CD4-positive, alpha-beta T cell (primary cell): ENCODE measurements at regions not wholly inside any gene's neighbourhood (a gene's known extent, or its start where the extent isn't known, plus 50 kb on each side); places are given as distances from the start of the nearest gene placed in this dataset.

Source experiments
- ATAC-seq: fragments of 200-7000 bp; cut with Tn5 transposase; one replicate; pipeline ENCODE4 v1.10.0; 2022; ENCODE audit warnings: mild to moderate bottlenecking; ENCODE audit not compliant: poor library complexity
- CTCF ChIA-PET: fragments of 350-600 bp; sonication (Branson Sonifier 250); formaldehyde crosslinking; loops from one replicate; lab custom pipeline; 2021; ENCODE audit warnings: antibody characterized with exemption, inconsistent platforms; lab: Charles Lee
- POLR2A ChIA-PET: fragments of 350-600 bp; sonication (Branson Sonifier 250); formaldehyde crosslinking; loops from one replicate; lab custom pipeline; 2021; ENCODE audit warnings: antibody characterized with exemption, inconsistent platforms; lab: Charles Lee
- DNase-seq, 14 experiments: peaks; one replicate each; pipeline ENCODE4 v3.0.0-alpha.2; 2013 to 2020; ENCODE audit warnings: mixed read lengths in 2 of 14
- H3K27ac ChIP-seq, 2 donors: one replicate each; pipeline versions ENCODE4 v1.5.1 to v1.7.0; 2013; ENCODE audit warnings: low read length in 2 of 2, low read depth in 1 of 2, mild to moderate bottlenecking in 1 of 2
- H3K27me3 ChIP-seq, 2 experiments: 1 replicate in 1 of 2; 2 replicates in 1 of 2; pipeline versions ENCODE4 v1.6.1 to v1.7.0; 2013; ENCODE audit warnings: low read length in 2 of 2, control low read depth in 1 of 2, mild to moderate bottlenecking in 1 of 2, moderate library complexity in 1 of 2; ENCODE audit not compliant: insufficient read depth in 2 of 2, control insufficient read depth in 1 of 2
- H3K36me3 ChIP-seq: one replicate; pipeline ENCODE4 v1.6.1; 2013; ENCODE audit warnings: low read length, control low read depth; ENCODE audit not compliant: insufficient read depth
- H3K4me1 ChIP-seq: one replicate; pipeline ENCODE4 v1.6.1; 2013; ENCODE audit warnings: low read length, control low read depth; ENCODE audit not compliant: insufficient read depth
- H3K4me3 ChIP-seq: one replicate; pipeline ENCODE4 v1.5.1; 2013; ENCODE audit warnings: mild to moderate bottlenecking, low read length, moderate library complexity
- H3K9me3 ChIP-seq, 2 experiments: 1 replicate in 1 of 2; 2 replicates in 1 of 2; pipeline versions ENCODE4 v1.6.1 to v1.7.0; 2013; ENCODE audit warnings: low read length in 2 of 2, mild to moderate bottlenecking in 2 of 2, control low read depth in 1 of 2, moderate library complexity in 1 of 2; ENCODE audit not compliant: control insufficient read depth in 1 of 2, insufficient read depth in 1 of 2
- H3K27ac Mint-ChIP-seq: one replicate; pipeline ENCODE4 v1.8.0; 2020; ENCODE audit warnings: mixed read lengths
- H3K27me3 Mint-ChIP-seq: one replicate; pipeline ENCODE4 v1.8.0; 2021; ENCODE audit warnings: mixed read lengths
- H3K36me3 Mint-ChIP-seq: one replicate; pipeline ENCODE4 v1.8.0; 2021; ENCODE audit warnings: low read depth, mixed read lengths
- H3K4me1 Mint-ChIP-seq: one replicate; pipeline ENCODE4 v1.8.0; 2021; ENCODE audit warnings: low read depth, mixed read lengths
- H3K4me3 Mint-ChIP-seq: one replicate; pipeline ENCODE4 v1.8.0; 2020; ENCODE audit warnings: mild to moderate bottlenecking, mixed read lengths
- H3K9me3 Mint-ChIP-seq: one replicate; pipeline ENCODE4 v1.8.0; 2020; ENCODE audit warnings: mixed read lengths
- intact Hi-C, 2 experiments: fragments of 100-400 bp; cut with DNase I in 1 of 2; cut with micrococcal nuclease in 1 of 2; formaldehyde crosslinking; loops; one replicate each; pipeline versions ENCODE4 v1.15.1 to v1.9.0; 2023 to 2025; cut with DNase I, micrococcal nuclease
- TF ChIP-seq, protein P1 (sequence below): fragments of 200-600 bp; IDR thresholded peaks from one replicate; pipeline ENCODE4 v1.8.0; 2022; ENCODE audit warnings: antibody characterized with exemption, mild to moderate bottlenecking

DNA sequence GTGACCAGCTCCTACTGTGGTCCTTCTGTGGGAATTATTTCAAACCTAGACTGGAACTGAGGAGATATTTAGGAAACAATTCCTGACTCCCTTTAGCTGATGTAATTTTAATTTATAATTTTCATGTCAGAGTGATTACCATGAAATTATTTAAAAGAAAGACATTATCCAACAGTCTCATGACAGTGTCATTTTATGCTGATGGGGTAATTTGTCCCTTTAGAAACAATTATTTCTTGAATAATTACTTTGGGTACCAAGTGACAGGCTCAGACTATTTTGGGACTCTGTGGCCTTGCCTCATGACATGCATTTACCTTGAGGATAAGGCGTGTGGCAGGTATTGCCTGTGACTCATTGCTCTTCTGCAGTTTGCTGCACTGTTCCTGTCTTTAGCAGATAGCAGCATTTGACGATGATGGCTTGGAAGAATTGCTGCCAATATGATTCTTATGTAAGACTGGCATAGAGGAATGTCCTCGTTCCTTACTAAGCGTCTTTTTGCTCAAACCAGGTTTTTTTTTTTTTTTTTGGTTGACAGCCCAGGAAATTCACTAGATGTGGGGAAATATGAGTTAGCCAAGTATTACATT lies 206.0 kb upstream of the HMCN1 start:
- Histone ChIP-seq H3K9me3 (peaks cover 0 to 4% of the 10 kb centered on the region in 2 experiments), H3K36me3 (no peaks in the 10 kb centered on the region), H3K27ac (no peak overlapping the region), H3K27me3 (no peaks in the 10 kb centered on the region), H3K4me1 (no peaks in the 10 kb centered on the region), H3K4me3 (no peak overlapping the region)
- ATAC-seq (no peak), DNase-seq (no peak)
- intact Hi-C loops, result no loop called here
- no peaks in the 10 kb centered on the region for H3K36me3 Mint-ChIP-seq
- H3K4me1 Mint-ChIP-seq, result no peaks in the 10 kb centered on the region
- H3K27ac Mint-ChIP-seq, result no peak overlapping the region
- POLR2A ChIA-PET, result no interaction called here
- CTCF ChIA-PET, result interaction anchor here (1.0 to 2.0 kb wide), 2 partner anchors 10 to 12 kb away, joined by 3 to 4 read pairs; no protein-coding TSS in a partner anchor
- H3K27me3 Mint-ChIP-seq, result no peaks in the 10 kb centered on the region
- peaks cover 4% of the 10 kb centered on the region for H3K9me3 Mint-ChIP-seq
- TF ChIP-seq, protein P1, sequence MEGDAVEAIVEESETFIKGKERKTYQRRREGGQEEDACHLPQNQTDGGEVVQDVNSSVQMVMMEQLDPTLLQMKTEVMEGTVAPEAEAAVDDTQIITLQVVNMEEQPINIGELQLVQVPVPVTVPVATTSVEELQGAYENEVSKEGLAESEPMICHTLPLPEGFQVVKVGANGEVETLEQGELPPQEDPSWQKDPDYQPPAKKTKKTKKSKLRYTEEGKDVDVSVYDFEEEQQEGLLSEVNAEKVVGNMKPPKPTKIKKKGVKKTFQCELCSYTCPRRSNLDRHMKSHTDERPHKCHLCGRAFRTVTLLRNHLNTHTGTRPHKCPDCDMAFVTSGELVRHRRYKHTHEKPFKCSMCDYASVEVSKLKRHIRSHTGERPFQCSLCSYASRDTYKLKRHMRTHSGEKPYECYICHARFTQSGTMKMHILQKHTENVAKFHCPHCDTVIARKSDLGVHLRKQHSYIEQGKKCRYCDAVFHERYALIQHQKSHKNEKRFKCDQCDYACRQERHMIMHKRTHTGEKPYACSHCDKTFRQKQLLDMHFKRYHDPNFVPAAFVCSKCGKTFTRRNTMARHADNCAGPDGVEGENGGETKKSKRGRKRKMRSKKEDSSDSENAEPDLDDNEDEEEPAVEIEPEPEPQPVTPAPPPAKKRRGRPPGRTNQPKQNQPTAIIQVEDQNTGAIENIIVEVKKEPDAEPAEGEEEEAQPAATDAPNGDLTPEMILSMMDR, result no peak
- H3K4me3 Mint-ChIP-seq, result no peak overlapping the region

DNA sequence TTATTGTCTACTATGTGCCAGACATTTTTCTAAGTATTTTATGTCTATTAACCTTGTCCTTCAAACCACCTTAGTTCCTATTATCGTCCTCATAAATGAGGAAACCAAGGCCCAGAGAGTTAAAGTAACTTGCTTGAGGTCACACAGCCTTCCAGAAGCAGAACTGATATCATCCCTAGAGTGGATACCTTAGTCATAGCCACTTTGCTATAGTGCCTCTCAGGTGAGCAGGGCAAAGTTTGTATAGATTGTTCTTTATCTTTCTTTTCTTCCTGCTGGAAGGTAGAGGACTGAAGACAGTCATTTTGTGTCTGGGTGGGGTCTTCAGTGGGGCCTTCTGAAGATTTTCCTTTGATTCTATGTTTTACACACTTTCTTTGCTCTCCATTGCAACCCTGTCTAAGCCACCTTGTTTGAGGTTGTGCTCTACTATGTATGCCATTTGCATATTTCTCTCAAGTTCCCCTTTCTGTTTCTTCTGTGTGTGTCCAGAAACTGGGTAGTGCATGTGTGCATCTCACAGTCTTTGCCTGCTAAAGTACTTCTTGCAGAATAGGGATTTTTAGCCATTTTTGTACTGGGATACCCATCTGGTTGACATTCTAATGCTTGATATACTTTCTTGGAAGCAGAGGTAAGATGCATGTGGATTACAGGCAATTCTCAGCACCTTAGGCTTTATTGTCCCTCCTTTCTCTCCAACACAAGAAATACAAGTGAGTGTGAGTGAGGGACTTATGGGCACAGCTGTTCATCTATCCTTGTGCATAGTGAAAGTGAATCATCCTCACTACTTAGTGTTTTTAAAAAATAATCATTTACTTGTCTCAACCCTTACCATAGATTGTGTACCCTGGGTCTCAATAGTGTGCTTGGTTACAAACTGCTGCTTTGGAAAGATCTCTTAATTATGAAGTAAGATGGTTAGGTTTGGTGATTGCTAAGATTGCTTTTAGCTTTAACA lies 207.6 kb upstream of the HMCN1 start:
- H3K4me3 ChIP-seq, result no peak overlapping the region
- Mint-ChIP-seq H3K4me3 (no peak overlapping the region), H3K27ac (no peak overlapping the region), H3K27me3 (no peaks in the 10 kb centered on the region), H3K9me3 (peaks cover 4% of the 10 kb centered on the region), H3K36me3 (no peaks in the 10 kb centered on the region), H3K4me1 (no peaks in the 10 kb centered on the region)
- no peak for DNase-seq
- CTCF ChIA-PET, result no interaction called here
- no peak overlapping the region for H3K27ac ChIP-seq
- peaks cover 0 to 4% of the 10 kb centered on the region in 2 experiments for H3K9me3 ChIP-seq
- no peaks in the 10 kb centered on the region for H3K27me3 ChIP-seq
- intact Hi-C loops, result no loop called here
- ATAC-seq, result no peak
- H3K4me1 ChIP-seq, result no peaks in the 10 kb centered on the region
- POLR2A ChIA-PET, result no interaction called here
- no peaks in the 10 kb centered on the region for H3K36me3 ChIP-seq
- TF ChIP-seq, protein P1, result no peak

- Histone ChIP-seq H3K4me1 (no peaks in the 10 kb centered on the region), H3K27ac (no peak overlapping the region), H3K27me3 (no peaks in the 10 kb centered on the region), H3K9me3 (peaks cover 4 to 7% of the 10 kb centered on the region in 2 experiments), H3K4me3 (no peak overlapping the region), H3K36me3 (no peaks in the 10 kb centered on the region)
- no peaks in the 10 kb centered on the region for H3K4me1 Mint-ChIP-seq
- CTCF ChIA-PET, result no interaction called here
- H3K9me3 Mint-ChIP-seq, result peaks cover 11% of the 10 kb centered on the region
- no peaks in the 10 kb centered on the region for H3K27me3 Mint-ChIP-seq
- POLR2A ChIA-PET, result no interaction called here
- H3K27ac Mint-ChIP-seq, result no peak overlapping the region
- peaks cover 20% of the 10 kb centered on the region for H3K36me3 Mint-ChIP-seq
- ATAC-seq, result no peak
- TF ChIP-seq, protein P1, result no peak
- no peak overlapping the region for H3K4me3 Mint-ChIP-seq
- intact Hi-C loops, result no loop called here
- peak in 2 of 14 experiments; percentile 27 to 49 for DNase-seq
Observed at GRCh38 chr1:185520188-185520920, 203.3 kb upstream of the IVNS1ABP start.
